ENCODE measurements at regions not wholly inside any gene's neighbourhood (a gene's known extent, or its start where the extent isn't known, plus 50 kb on each side); places are given as distances from the start of the nearest gene placed in this dataset.

GRCh38 chr11:26248661-26249060 is 83.3 kb upstream of the ANO3 start:
- H3K4me3 ChIP-seq (ENCODE audit: low read depth in 2 of 2, low read length in 2 of 2): no peak overlapping the region
- no peaks in the 10 kb centered on the region for H3K27me3 ChIP-seq (ENCODE audit: control insufficient read depth, insufficient read depth, low read length)
- intact Hi-C loops (cut with micrococcal nuclease; ENCODE audit: unreplicated experiment) (no loop called here), in situ Hi-C loops (cut with HindIII; ENCODE audit: low pct_unique_long_range_greater_than_20kb, low sequenced_read_pairs) (no loop called here)
- no peaks in the 10 kb centered on the region for H3K4me1 ChIP-seq (ENCODE audit: control insufficient read depth, insufficient read depth, low read length)
- BruUV-seq (replicated peaks): no TSS peak
- ATAC-seq: no peak
- no peaks in the 10 kb centered on the region for H3K9me3 ChIP-seq (ENCODE audit: control insufficient read depth, insufficient read depth, low read depth, low read length)
- no peak overlapping the region for H3K27ac ChIP-seq (ENCODE audit: low read length)
- no peaks in the 10 kb centered on the region for H3K36me3 ChIP-seq (ENCODE audit: control insufficient read depth, insufficient read depth, low read length)
- TF ChIP-seq, protein P1, sequence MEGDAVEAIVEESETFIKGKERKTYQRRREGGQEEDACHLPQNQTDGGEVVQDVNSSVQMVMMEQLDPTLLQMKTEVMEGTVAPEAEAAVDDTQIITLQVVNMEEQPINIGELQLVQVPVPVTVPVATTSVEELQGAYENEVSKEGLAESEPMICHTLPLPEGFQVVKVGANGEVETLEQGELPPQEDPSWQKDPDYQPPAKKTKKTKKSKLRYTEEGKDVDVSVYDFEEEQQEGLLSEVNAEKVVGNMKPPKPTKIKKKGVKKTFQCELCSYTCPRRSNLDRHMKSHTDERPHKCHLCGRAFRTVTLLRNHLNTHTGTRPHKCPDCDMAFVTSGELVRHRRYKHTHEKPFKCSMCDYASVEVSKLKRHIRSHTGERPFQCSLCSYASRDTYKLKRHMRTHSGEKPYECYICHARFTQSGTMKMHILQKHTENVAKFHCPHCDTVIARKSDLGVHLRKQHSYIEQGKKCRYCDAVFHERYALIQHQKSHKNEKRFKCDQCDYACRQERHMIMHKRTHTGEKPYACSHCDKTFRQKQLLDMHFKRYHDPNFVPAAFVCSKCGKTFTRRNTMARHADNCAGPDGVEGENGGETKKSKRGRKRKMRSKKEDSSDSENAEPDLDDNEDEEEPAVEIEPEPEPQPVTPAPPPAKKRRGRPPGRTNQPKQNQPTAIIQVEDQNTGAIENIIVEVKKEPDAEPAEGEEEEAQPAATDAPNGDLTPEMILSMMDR (IDR thresholded peaks at IDR 0.05): no peak
- TF ChIP-seq, protein P2, sequence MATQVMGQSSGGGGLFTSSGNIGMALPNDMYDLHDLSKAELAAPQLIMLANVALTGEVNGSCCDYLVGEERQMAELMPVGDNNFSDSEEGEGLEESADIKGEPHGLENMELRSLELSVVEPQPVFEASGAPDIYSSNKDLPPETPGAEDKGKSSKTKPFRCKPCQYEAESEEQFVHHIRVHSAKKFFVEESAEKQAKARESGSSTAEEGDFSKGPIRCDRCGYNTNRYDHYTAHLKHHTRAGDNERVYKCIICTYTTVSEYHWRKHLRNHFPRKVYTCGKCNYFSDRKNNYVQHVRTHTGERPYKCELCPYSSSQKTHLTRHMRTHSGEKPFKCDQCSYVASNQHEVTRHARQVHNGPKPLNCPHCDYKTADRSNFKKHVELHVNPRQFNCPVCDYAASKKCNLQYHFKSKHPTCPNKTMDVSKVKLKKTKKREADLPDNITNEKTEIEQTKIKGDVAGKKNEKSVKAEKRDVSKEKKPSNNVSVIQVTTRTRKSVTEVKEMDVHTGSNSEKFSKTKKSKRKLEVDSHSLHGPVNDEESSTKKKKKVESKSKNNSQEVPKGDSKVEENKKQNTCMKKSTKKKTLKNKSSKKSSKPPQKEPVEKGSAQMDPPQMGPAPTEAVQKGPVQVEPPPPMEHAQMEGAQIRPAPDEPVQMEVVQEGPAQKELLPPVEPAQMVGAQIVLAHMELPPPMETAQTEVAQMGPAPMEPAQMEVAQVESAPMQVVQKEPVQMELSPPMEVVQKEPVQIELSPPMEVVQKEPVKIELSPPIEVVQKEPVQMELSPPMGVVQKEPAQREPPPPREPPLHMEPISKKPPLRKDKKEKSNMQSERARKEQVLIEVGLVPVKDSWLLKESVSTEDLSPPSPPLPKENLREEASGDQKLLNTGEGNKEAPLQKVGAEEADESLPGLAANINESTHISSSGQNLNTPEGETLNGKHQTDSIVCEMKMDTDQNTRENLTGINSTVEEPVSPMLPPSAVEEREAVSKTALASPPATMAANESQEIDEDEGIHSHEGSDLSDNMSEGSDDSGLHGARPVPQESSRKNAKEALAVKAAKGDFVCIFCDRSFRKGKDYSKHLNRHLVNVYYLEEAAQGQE (IDR thresholded peaks at IDR 0.05; ENCODE audit: insufficient read depth in 1 of 2, low read depth in 2 of 2, low read length in 1 of 2): no peak
- TF ChIP-seq SIN3A (IDR thresholded peaks at IDR 0.05; ENCODE audit: borderline replicate concordance, insufficient read depth, low read depth, low read length): no peak
- POLR2A ChIA-PET: no interaction called here
- CTCF ChIA-PET: no interaction called here
- DNase-seq (ENCODE audit: low read depth, low spot score): no peak

DNA sequence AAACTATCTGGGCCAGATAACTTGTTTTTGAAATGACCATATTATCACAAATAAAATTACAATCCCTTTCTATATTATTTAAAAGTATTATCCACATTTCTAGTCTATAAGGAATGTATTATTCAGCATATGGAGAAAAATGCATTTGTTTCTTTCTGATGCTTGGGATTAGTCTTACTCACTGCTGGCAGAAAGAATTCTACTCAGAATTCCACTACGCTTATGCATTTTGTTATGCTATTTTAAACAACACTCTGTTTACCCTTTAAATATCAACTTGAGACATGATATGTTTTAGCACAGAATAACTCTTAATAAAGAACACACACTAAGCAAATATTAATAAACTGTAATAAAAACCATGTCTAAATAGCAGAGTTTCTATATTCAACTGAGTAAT is 77.6 kb upstream of the ANO3 start:
- DNase-seq (ENCODE audit: low read depth, low spot score) (no peak), ATAC-seq (no peak)
- Histone ChIP-seq H3K27ac (ENCODE audit: low read length) (no peak overlapping the region), H3K4me3 (ENCODE audit: low read depth in 2 of 2, low read length in 2 of 2) (no peak overlapping the region), H3K36me3 (ENCODE audit: control insufficient read depth, insufficient read depth, low read length) (no peaks in the 10 kb centered on the region), H3K9me3 (ENCODE audit: control insufficient read depth, insufficient read depth, low read depth, low read length) (no peaks in the 10 kb centered on the region), H3K4me1 (ENCODE audit: control insufficient read depth, insufficient read depth, low read length) (no peaks in the 10 kb centered on the region), H3K27me3 (ENCODE audit: control insufficient read depth, insufficient read depth, low read length) (no peaks in the 10 kb centered on the region)
- intact Hi-C loops (cut with micrococcal nuclease; ENCODE audit: unreplicated experiment): no loop called here
- POLR2A ChIA-PET: no interaction called here
- CTCF ChIA-PET: no interaction called here
- BruUV-seq (replicated peaks): no TSS peak
- TF ChIP-seq POLR2AphosphoS5 (IDR thresholded peaks at IDR 0.05; ENCODE audit: low read depth, low read length) (no peak), TCF7L2 (IDR thresholded peaks at IDR 0.05; ENCODE audit: low read depth, low read length) (no peak), SIN3A (IDR thresholded peaks at IDR 0.05; ENCODE audit: borderline replicate concordance, insufficient read depth, low read depth, low read length) (no peak)
- TF ChIP-seq, protein P1 (IDR thresholded peaks at IDR 0.05): no peak
- TF ChIP-seq, protein P2 (IDR thresholded peaks at IDR 0.05; ENCODE audit: insufficient read depth in 1 of 2, low read depth in 2 of 2, low read length in 1 of 2): no peak
- in situ Hi-C loops (cut with HindIII; ENCODE audit: low pct_unique_long_range_greater_than_20kb, low sequenced_read_pairs): no loop called here
